ENCODE measurements at regions not wholly inside any gene's neighbourhood (a gene's known extent, or its start where the extent isn't known, plus 50 kb on each side); places are given as distances from the start of the nearest gene placed in this dataset.
"Not testable (repeated sequence)": the region's sequence is repeated elsewhere in the genome, so short reads cannot be mapped to it uniquely, and the experiment has no call there.

DNA sequence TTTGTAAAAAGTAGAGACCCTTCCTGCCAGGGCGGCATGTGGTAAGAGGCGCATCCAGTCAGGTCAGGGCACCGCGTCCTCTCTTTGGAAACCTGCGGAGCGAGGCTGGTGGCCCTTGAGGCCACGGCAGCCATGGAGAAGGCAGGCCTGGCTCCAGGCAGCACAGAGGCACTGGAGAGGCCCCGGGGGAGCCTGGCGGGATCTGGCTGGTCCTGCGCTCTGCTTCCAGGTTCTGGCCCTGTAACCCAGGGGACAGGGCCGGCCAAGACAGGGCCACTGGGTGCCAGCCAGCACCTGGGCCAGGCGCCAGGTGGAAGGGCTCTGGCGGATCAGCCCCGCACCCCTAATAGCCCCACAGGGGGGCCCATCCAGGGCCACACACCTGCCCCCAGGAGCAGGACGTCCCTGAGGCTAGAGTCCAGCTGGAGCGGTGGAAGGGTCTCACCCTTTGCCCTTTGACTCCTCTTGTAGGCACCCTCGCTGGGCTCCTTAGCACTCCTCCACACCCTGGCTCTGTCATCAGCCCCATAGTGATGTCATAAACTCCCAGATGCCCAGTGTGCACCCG, 272.4 kb upstream of the NRSN1 start:
- DNase-seq, result not testable (repeated sequence)

DNA sequence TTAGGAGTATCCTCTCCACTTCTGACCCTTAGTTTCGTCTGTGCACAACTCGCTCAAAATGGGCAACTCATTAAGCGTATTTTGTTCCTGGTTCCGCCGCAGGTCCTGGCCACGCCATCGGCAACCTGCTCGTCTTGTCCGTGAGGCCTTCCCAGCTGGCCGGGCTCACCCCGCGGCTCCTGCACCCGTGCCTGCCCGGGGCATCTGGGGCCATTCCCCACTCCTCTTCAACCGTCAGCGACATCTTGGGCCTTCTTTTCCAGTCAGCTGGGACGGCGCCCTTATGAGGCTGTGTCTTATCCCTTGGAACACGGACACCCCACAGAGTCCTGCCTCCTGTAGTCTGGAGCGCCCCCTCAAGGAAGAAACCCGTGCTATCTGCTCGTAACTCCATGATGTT, 271.9 kb upstream of the NRSN1 start:
- DNase-seq, result not testable (repeated sequence)

DNA sequence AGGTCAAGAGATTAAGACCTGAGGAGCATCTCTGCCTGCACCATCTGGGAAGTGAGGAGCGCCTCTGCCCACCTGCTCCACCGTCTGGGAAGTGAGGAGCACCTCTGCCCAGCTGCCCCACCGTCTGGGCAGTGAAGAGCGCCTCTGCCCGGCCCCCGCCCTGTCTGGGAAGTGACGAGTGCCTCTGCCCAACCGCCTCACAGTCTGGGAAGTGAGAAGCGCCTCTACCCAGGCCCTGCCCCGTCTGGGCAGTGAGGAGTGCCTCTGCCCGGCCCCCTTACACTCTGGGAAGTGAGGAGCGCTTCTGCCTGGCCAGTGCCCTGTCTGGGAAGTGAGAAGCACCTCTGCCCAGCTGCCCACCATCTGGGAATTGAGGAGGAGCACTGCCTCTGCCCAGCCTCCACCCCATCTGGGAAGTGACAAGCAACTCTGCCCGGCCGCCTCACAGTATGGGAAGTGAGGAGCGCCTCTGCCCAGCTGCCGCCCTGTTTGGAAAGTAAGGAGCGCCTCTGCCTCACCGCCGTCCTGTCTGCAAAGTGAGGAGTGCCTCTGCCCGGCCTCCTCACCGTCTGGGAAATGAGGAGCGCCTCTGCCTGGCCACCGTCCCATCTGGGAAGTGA, 270.4 kb upstream of the NRSN1 start:
- no peak for DNase-seq

DNA sequence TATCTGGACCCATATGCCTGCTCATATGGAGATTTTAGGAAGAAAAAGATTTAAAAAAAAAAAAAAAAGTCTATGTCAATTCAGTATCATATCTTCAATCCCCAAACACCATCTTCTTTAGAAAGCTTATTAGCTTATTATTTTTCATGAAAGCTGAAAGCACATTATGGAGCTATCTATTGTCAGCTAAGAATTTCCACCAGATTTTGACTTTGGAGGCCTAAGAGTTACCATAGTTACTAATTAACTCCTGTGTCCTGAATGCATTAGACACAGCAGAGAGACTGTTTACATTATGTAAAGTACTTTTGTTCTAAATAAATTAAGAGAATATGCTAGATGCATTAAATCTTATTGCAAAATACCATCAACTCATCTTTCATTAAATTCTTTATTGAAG, 255.5 kb upstream of the NRSN1 start:
- no peak for DNase-seq

DNA sequence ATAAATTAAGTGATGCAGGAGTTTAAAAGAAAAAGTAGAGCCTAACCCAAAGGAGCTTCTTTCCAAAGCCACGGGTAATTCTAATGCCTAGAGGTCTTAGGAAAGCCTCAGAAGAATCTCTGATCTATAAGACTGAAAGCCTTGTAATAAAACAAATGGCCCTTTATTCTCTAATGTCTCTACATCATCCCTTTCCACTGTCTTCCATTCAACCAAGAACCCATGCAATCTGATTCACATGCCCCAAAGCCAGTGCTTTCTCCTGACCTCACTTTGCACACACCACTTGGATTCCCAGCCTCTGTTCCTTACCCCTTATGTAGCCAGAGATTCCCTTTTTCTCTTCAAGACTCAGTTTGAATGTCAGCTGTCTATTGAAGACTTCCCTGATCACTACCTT, 252.9 kb upstream of the NRSN1 start:
- no peak for DNase-seq

DNA sequence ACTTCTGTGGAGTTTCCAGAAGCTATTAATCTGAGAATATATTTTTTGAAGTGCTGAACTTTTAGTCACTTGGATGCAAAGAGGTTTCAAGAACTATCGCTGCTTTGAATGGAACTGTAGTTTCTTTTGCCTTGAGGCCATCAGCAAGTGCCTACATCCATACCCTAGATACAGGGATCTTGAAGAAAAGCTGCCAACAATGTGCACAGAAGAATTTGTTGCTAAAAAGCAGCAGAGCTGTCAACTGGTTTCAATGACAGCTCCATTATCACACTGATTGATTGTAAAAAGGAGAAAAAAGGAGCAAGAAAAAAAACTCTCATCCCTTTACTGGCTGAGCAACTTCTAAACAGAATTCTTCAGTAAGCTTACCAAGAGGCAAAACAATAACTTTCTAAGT, 251.0 kb upstream of the NRSN1 start:
- no peak for DNase-seq

DNA sequence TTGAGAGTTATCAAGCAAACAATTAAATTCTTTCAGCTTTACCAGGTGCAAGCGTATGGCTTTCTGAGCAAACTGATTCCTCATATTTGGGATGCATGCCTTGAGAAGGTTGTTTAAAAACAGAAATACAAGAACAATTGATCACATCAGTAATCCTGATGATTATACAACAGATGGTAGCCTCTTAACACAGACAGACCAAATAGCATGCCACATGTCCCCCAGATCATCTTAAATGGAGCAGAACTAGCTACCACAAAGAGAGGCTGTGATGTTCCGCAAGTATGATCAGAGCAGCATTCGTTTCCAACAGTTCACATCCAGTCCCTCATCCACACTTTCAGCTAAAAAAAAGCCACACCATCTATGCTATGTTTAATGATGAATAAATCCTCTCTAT, 246.2 kb upstream of the NRSN1 start:
- DNase-seq, result no peak

DNA sequence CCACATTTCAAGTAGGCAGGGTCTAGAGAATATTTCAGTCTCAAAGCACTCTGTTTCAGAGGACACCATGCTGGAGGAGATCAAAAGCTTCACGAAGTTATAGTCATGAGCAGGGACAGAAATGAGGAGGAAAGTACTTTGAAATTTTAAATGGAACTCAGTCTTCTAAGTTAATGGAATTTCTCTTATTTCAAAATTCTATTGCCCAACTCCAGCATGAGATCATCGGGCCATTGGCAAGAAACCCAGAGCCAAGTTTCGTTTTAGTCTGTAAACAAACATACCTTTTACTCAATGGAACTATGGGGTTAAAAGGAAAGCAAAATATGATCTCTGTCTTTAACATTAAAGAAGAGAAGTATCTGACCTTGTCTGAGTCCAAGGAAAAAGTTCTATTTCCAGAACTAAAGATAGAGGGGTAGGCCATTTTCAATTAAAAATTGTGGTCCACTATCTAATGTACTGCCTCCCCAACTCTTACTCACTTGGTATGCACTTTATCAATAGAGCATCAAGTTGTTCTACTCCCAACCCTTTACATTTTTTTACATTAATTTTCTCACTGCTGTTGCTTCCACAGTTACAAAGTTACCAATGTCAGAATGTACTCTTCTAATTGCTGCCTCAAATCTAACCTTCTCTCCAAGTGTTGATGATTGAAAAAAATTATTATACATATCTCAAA, 235.3 kb upstream of the NRSN1 start:
- DNase-seq, result no peak

DNA sequence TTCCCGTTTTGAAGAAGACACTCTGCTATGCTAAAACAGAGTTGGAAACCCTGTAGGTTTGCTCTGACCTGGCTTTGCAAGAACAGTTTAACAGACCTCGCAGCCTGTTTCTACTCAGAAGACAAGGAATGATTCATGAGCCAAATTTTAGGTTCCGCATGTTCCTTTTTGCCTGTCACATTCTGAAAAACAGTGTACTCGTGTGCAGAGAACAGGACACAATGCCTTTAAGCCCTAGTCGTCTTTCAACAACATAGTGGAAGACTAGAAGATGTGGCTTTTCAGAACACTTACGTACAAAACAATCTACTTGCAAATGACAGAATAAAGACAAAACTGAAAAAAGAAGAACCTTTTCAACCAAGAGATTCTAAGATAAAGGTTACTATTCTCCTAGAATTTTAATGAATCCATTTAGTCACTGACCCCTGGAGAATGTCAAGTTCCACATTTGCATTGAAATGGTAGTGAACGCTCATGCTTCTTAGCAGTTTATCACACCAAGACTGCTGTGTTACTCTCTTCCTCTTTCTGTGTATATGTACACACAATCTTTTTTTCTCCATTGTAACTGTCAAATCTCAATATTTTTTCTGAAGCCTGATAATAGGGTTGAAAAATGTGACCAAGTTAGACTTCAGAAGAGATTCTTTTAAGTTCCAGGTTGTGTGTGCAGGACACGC, 220.7 kb upstream of the NRSN1 start:
- peak; percentile 33 for DNase-seq

DNA sequence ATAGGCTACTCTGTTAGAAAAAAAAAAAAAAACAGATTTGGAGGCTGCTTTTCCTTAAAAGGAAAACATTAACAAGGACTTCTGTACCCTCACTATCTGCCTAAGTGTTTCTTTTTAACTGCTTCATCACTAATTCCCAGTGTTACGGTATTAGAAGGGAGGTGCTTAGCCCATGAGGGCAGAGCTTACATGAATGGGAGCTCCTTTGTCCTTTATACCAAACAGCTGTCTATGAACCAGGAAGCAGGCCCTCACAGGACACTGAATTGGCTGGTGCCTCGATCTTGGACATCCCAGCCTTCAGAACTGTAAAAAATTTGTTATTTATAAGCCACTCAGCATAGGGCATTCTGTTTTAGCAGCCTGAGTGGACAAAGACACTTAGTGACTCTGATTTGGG, 215.6 kb upstream of the NRSN1 start:
- DNase-seq, result no peak

DNA sequence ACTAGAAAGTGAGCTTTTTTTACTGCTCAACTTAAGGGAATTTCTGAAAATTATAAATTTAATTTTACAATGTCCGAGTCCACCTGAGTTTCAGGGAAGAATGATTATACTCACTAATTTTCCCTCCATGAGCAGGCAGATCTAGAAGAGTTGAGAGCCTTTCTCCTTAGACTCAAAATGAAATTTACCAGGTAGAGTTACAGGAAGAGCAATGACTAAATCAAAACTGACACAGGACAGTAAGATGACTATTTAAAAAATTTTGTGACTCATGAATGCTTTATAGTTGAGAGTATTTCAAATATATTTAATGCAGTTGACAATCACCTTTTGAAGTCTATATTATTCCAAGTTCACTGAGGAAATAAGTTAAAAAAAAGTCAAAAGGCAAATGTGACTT, 198.1 kb upstream of the NRSN1 start:
- DNase-seq, result no peak

DNA sequence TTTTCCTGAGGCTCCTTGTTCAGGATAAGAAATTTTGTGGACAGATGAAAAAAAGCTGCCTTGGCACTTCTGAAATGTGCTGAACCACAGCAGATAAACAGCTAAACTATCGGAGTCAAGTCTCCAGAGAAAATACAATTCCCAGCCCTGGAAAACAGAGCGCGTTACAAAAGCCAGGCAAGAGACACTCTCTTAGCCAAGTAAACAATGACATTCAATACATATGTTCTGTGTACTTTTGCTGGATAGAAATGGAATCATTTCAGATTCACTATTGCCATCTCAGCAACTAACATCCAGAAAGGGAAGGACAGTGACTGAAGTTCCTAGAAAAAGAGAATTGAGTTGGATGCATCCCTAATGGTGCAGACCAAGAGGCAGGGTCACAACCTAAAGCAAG, 196.8 kb upstream of the NRSN1 start:
- no peak for DNase-seq

DNA sequence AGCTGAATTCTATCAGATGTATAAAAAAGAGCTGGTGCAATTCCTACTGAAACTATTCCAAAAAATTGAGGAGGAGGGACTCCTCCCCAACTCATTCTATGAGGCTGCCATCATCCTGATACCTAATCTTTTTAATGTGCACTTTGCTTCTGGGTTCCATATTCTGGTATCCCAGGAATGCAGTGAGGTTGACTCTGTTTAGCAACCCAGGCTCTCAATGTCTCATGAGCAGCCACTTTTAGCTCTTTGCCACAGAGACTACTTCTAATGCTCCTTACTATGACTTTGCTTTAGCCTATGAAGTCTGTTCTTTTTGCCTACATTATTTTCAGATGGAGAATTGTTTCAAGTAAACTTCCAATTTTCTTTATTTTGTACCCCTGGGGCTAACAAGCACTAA, 185.5 kb upstream of the NRSN1 start:
- DNase-seq, result no peak

DNA sequence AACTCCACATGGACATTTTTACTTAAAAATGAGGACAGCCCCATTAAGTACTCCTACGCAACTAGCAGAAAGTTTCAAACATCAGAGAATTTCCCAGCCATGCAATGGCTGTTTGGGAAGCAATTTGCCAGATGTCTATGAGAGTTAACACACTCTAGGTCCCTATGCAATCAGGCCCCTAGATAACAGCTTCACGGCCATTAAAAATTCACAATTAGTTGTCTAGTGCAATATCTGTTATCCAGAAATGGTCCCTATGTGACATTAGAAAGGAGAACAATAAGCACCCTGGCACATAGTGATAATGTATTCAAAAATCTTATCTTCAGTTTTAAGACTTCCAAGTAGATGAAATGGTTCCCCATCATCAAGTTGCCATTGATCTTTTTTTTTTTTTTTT, 174.3 kb upstream of the NRSN1 start:
- no peak for DNase-seq

DNA sequence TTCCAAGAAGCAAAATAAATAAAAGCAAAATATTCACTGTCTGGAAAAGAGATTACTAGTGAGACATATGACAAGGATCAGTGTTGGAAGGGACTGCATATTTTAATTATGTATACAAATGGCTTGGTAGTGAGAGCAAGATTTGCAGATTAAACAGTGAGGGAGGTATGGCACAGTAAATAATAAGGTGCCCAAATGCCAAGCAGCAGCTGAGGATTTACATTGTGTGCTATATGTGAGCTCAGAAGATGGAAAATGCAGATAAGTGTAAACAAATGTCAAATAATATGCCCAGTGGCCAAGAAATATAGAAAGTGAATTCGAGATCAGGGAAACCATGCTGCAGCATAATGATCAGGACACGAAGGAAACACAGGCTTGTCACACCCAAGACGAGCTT, 173.8 kb upstream of the NRSN1 start:
- no peak for DNase-seq

DNA sequence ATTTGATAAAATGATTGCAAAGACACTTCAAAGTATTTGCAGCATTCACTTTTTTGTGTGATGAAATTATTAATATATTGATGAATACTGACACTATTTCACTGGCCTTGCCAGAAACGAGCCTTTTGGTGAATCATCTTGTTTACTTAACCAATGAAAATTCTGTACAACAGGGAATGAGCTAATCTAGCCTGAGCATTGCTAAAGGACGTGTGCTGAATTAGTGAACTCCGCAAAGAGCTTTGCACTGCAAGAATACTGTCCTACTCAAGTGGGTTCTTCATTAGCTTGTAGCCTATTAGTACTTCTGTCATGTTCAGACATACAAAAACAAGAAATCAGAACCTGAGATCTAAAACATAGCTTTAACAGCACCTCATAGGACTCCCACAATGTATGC, 172.0 kb upstream of the NRSN1 start:
- DNase-seq, result no peak

DNA sequence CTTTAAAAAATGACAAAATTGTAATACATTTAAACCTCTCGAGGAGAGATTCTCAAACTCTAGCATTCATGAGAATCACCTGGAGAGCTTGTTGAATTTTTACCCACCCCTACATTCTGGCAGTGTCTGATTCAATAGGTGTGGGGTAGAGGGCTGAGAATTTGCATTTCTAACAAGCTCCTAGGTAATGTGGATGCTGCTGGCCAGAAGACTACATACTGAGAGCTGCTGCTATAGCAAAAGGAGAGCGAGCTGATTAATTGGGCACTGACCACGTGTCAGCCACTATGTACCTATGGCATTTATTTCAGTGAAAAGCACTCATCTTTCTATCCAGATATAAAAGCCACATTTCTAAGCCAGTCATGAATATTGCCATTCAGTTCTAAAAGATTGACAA, 169.0 kb upstream of the NRSN1 start:
- no peak for DNase-seq

DNA sequence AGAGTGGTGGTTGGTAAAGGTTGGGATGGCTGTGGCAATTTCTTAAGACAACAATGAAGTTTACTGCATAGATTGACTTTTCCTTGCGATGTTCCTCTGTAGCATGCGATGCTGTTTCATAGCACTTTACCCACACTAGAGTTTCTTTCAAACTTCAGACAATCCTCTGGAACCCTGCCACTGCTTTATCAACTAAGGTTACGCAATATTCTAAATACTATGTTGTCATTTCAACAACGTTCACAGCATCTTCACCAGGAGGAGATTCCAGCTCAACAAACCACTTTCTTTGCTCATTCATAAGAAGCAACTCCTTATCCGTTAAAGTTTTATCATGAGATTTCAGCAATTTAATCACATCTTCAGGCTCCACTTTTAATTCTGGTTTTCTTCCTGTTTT, 161.2 kb upstream of the NRSN1 start:
- peak; percentile 4 for DNase-seq

DNA sequence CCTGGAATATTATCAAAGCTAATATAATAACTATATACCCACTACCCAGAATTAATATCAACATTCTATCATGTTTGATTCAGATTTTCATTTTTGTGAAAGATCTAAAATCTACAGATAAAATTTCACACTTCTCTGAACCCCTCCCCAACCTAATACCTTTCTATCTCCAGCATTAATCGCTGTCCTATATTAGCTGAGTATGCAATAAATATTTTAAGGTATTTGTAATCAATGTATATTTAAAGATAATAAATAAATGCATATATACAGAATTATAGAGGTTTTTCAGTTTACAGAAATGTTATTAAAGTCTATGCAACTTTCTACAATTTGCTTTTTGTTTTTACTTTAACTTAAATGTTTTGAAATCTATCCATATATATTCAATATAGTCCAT, 156.7 kb upstream of the NRSN1 start:
- no peak for DNase-seq

DNA sequence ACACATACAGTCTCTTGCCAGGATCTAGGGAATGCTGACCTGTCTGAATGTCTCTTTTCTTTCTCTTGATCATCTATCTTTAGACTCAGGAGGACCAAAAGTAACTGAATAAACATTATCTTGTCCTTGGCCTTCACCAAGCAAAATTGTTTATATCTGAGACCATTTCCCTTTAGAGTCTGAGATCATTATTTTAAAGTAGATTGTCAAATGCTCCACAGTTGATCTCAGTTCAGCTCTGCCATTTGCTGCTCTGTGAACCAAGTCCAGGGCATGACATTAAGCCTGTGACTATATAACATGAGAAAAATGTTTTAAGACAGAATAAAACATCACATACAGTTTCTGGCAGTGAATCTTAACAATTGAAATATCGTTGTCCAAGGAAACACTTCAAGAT, 148.3 kb upstream of the NRSN1 start:
- no peak for DNase-seq

DNA sequence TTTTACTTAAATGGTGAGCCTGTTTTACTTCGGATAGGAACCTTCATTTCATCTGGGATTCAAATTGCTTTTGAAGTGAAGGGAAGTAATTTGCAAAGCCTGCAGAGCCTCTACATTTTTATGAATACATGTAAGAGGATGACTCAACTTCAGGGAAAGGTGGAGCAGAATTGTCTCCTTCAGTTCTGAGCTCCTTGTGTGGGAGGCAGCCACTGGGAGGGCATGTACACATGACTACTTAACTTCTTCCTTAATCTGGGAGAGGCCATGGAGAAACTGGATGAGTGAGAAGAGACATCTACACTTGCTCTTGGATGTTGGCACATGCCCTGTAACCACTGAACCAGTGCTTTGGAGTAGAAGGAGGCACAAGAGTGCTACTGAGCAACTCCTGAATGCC, 145.1 kb upstream of the NRSN1 start:
- no peak for DNase-seq

DNA sequence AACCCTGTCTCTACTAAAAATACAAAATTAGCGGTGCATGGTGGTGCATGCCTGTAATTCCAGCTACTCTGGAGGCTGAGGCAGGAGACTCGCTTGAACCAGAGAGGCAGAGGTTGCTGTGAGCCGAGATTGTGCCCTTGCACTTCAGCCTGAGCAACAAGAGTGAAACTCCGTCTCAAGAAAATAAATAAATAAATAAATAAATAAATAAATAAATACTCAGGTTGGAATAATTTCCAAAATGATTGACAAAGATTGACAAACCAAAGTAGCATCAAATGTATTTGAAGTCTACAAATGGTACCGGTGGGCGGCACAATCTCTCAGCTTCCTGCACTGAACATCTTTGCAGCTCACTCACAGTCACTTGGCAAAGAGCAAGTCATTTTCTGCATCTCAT, 144.1 kb upstream of the NRSN1 start:
- no peak for DNase-seq

DNA sequence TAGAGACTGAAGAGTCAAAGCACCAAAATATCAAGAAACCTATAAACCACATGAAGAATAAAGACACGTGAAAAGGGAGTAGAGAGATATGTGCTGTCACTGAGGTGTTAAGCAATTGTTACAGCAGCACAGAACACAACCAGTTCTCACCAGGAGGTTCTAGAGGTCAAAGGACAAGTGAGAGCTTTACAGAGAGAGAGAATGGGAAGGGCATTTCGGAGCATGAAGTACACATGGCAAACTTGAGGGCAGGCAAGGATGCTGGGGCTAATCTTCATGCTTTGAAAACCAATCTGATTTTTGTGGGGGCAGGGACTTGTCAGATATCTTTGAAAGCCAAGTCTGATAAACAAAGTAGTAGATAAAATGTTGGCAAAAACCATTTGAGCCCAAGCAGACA, 142.3 kb upstream of the NRSN1 start:
- DNase-seq, result no peak

DNA sequence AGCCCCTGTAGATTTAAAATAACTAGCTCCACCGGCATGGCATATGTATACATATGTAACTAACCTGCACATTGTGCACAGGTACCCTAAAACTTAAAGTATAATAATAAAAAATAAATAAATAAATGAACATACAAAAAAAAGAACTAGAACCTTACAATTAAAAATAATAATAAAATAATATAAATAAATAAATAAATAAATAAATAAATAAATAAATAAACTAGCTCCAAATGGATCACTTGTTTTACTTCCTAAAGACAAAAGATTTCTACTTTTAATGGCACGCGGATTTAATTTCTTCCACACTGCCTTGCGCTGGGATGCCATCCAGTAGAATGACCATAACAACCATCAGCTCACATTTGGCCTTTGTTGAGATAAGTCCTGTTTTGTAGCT, 141.0 kb upstream of the NRSN1 start:
- DNase-seq, result no peak

Measured in hematopoietic multipotent progenitor cell treated with erythropoietin and hydrocortisone succinate and interleukin-3 and kit ligand, for 6 days (in vitro differentiated cells).